DOHH2 (cell line): ENCODE measurements at regions not wholly inside any gene's neighbourhood (a gene's known extent, or its start where the extent isn't known, plus 50 kb on each side); places are given as distances from the start of the nearest gene placed in this dataset.

Experiments used
- H3F3A ChIP-seq: fragments of 200-600 bp; sonication (generic), shearing (Covaris generic); 2 replicates; pipeline ENCODE4 v1.6.0; 2016; ENCODE audit warnings: antibody characterized with exemption, mild to moderate bottlenecking; ENCODE audit not compliant: control insufficient read depth, insufficient read depth
- H3K27ac ChIP-seq: fragments of 200-600 bp; sonication (generic); 2 replicates; pipeline ENCODE4 v1.5.1; 2014; ENCODE audit warnings: low read depth, mild to moderate bottlenecking, low read length, moderate library complexity
- H3K27me3 ChIP-seq: fragments of 200-600 bp; sonication (generic); 2 replicates; pipeline ENCODE4 v1.6.1; 2014; ENCODE audit warnings: mild to moderate bottlenecking, low read length, mixed read lengths; ENCODE audit not compliant: control insufficient read depth
- H3K36me3 ChIP-seq: fragments of 200-600 bp; sonication (generic); 2 replicates; pipeline ENCODE4 v1.6.1; 2014; ENCODE audit warnings: mild to moderate bottlenecking, low read length, moderate library complexity, mixed read lengths; ENCODE audit not compliant: control insufficient read depth
- H3K4me1 ChIP-seq: fragments of 200-600 bp; sonication (generic); 2 replicates; pipeline ENCODE4 v1.6.1; 2014; ENCODE audit warnings: mild to moderate bottlenecking, low read length, mixed read lengths; ENCODE audit not compliant: control insufficient read depth
- H3K4me2 ChIP-seq: fragments of 200-600 bp; sonication (generic); 2 replicates; pipeline ENCODE4 v1.6.0; 2014; ENCODE audit warnings: mild to moderate bottlenecking, low read length, moderate library complexity
- H3K4me3 ChIP-seq: fragments of 200-600 bp; sonication (generic); 2 replicates; pipeline ENCODE4 v1.5.1; 2014; ENCODE audit warnings: mild to moderate bottlenecking, low read length, mixed read lengths
- H3K79me2 ChIP-seq: fragments of 200-600 bp; sonication (generic); 2 replicates; pipeline ENCODE4 v1.6.1; 2014; ENCODE audit warnings: mild to moderate bottlenecking, low read length, mixed read lengths; ENCODE audit not compliant: control insufficient read depth
- H3K9me2 ChIP-seq: fragments of 200-600 bp; sonication (generic); replicated peaks from 2 replicates; pipeline ENCODE4 v1.6.1; 2014; ENCODE audit warnings: mild to moderate bottlenecking, low read length, mixed read lengths; ENCODE audit not compliant: control insufficient read depth
- H3K9me3 ChIP-seq: fragments of 200-600 bp; sonication (generic); 2 replicates; pipeline ENCODE4 v1.6.1; 2014; ENCODE audit warnings: antibody characterized with exemption, low read length, mixed read lengths; ENCODE audit not compliant: control insufficient read depth, insufficient read depth
- H4K20me1 ChIP-seq: fragments of 200-600 bp; sonication (generic); 2 replicates; pipeline ENCODE4 v1.6.0; 2014; ENCODE audit warnings: low read depth, mild to moderate bottlenecking, antibody characterized with exemption, low read length, moderate library complexity; ENCODE audit not compliant: control insufficient read depth, insufficient read depth
- CTCF ChIP-seq: fragments of 200-600 bp; sonication (generic); IDR thresholded peaks from one replicate; pipeline ENCODE4 v1.5.1; 2014; ENCODE audit warnings: antibody characterized with exemption, mild to moderate bottlenecking, low read depth, low read length; ENCODE audit not compliant: poor library complexity, severe bottlenecking
- EZH2phosphoT487 ChIP-seq: fragments of 200-600 bp; sonication (generic); IDR thresholded peaks from 2 replicates; pipeline ENCODE4 v1.6.1; 2017; ENCODE audit warnings: borderline replicate concordance, mild to moderate bottlenecking, antibody characterized with exemption, low read length, moderate library complexity, mixed read lengths

GRCh38 chr5:173523388-173523787 lies 93.1 kb downstream of the BOD1 start:
- Histone ChIP-seq H3K4me2 (no peak overlapping the region), H3K79me2 (no peaks in the 10 kb centered on the region), H3K27me3 (peaks cover 4% of the 10 kb centered on the region; the same call in 1 of the 2 replicates), H3K9me3 (no peaks in the 10 kb centered on the region), H3K27ac (no peak overlapping the region), H3K4me3 (no peak overlapping the region), H3K9me2 (no peaks in the 10 kb centered on the region), H4K20me1 (no peaks in the 10 kb centered on the region), H3K36me3 (no peaks in the 10 kb centered on the region), H3K4me1 (no peaks in the 10 kb centered on the region), H3F3A (no peaks in the 10 kb centered on the region)
- TF ChIP-seq CTCF (no peak), EZH2phosphoT487 (no peak)

GRCh38 chr5:173522518-173522917 lies 93.9 kb downstream of the BOD1 start:
- Histone ChIP-seq H3K79me2 (no peaks in the 10 kb centered on the region), H3K4me2 (no peak overlapping the region)

GRCh38 chr5:173518856-173519255 lies 97.6 kb downstream of the BOD1 start:
- no peak overlapping the region for H3K4me3 ChIP-seq
- TF ChIP-seq CTCF = no peak
- TF ChIP-seq EZH2phosphoT487 = no peak
- no peaks in the 10 kb centered on the region for H4K20me1 ChIP-seq
- no peaks in the 10 kb centered on the region for H3K4me1 ChIP-seq
- no peaks in the 10 kb centered on the region for H3K9me2 ChIP-seq
- H3K36me3 ChIP-seq = no peaks in the 10 kb centered on the region
- H3K9me3 ChIP-seq = no peaks in the 10 kb centered on the region
- no peaks in the 10 kb centered on the region for H3F3A ChIP-seq
- no peaks in the 10 kb centered on the region for H3K27me3 ChIP-seq
- no peak overlapping the region for H3K4me2 ChIP-seq
- no peak overlapping the region for H3K27ac ChIP-seq
- no peaks in the 10 kb centered on the region for H3K79me2 ChIP-seq

More at GRCh38 chr5:173522518-173522917, 93.9 kb downstream of the BOD1 start:
- Histone ChIP-seq H4K20me1 (no peaks in the 10 kb centered on the region), H3K4me1 (no peaks in the 10 kb centered on the region), H3K36me3 (no peaks in the 10 kb centered on the region), H3K9me3 (no peaks in the 10 kb centered on the region), H3K27me3 (peaks cover 4% of the 10 kb centered on the region; the same call in 1 of the 2 replicates), H3F3A (no peaks in the 10 kb centered on the region), H3K9me2 (no peaks in the 10 kb centered on the region), H3K4me3 (no peak overlapping the region), H3K27ac (no peak overlapping the region)
- no peak for TF ChIP-seq EZH2phosphoT487
- TF ChIP-seq CTCF = no peak
